Activated naive CD4-positive, alpha-beta T cell treated with anti-CD3 and anti-CD28 coated beads, Interleukin-2, amount 50 U/mL, for 72 hours (primary cell): ENCODE measurements at regions not wholly inside any gene's neighbourhood (a gene's known extent, or its start where the extent isn't known, plus 50 kb on each side); places are given as distances from the start of the nearest gene placed in this dataset.

ENCODE experiments used
- ATAC-seq, 2 donors: fragments of 150-1000 bp; cut with Tn5 transposase; 2 replicates each; pipeline ENCODE4 v1.10.0; 2021; ENCODE audit warnings: mild to moderate bottlenecking in 2 of 2, moderate library complexity in 2 of 2
- DNase-seq, 2 donors: peaks; one replicate each; pipeline ENCODE4 v3.0.0; 2021 to 2022; ENCODE audit warnings: low spot score in 2 of 2
- H3K27ac Mint-ChIP-seq, 2 donors: one replicate each; pipeline ENCODE4 v1.8.0; 2022; ENCODE audit warnings: mild to moderate bottlenecking in 2 of 2, mixed read lengths in 2 of 2
- H3K36me3 Mint-ChIP-seq, 2 donors: one replicate each; pipeline ENCODE4 v1.8.0; 2022; ENCODE audit warnings: mixed read lengths in 2 of 2
- H3K9me3 Mint-ChIP-seq, 2 donors: one replicate each; pipeline ENCODE4 v1.8.0; 2022; ENCODE audit warnings: mixed read lengths in 2 of 2

DNA sequence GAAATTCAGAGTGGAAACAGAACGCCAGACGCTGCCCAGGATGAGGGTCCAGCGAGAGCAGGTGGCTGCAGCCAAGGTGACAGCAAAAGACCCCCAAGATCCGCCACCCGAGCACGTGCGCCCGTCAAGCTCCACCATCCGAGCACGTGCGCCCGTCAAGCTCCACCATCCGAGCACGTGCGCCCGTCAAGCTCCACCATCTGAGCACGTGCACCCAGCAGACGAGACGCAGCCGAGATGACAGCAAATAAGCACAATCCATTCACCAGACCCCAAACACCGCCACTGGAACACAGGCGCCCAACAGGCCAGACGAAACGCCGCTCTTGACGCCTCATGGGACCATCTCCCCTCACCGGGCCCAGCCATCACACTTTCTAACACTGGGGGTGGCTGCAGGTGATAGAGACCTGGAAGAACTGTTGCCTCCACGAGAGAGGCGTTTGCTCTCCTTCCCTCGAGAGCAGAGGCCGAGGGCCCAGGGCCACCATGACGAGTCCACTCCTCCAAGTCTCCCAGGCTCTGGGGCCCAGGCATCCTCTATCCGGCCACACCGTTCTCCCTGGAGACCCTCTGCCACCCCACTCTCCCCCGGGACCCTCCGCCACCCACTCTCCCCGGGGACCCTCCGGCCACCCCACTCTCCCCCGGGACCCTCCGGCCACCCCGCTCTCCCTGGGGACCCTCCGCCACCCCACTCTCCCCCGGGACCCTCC lies 62.1 kb upstream of the GALNT9 start:
- Mint-ChIP-seq H3K9me3 (peaks cover 5% of the 10 kb centered on the region in 2 donors), H3K27ac (no peak overlapping the region), H3K36me3 (no peaks in the 10 kb centered on the region)
- ATAC-seq (no peak), DNase-seq (peak in 1 of 2 donors; percentile 41)

DNA sequence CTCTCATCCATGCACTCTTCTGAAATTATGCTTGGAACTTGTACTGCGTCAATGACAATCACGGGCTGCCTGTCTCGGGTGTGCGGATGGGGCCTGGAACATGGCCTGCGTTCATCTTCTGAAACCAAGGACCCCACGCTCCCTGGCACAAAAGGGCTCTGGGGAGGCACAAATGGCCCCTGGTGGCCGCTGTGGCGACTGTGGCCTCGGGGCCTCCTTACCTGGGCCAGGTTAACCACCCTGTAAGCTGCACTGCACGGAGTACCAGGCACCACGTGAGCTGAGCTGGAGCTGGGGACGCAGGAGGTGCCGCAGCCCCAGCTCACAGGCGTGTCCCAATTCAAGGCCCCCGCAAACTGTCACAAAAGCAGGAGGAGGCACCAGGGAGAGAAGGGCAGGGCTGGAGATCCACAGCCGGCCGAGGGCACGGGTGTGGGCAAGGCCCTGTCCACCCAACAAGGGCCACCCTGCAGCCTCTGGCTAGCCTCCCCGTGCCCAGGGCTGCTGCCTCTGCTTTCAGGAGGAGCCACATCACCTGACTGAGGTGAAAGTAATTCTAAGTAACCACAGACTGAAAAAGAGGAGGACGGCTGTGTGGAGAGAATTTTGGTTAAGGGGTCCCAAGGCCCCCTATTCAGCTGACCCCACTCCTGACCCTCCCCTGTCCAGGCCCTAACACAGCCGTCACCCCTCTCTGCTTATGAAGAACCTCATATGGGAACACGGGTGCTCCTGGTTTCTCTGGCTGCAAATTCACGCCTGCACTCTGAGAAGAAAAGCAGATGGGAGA lies 61.1 kb upstream of the GALNT9 start:
- peaks cover 5% of the 10 kb centered on the region in 2 donors for H3K9me3 Mint-ChIP-seq
- DNase-seq (peak in 1 of 2 donors; percentile 42), ATAC-seq (no peak)
- no peaks in the 10 kb centered on the region for H3K36me3 Mint-ChIP-seq
- no peak overlapping the region for H3K27ac Mint-ChIP-seq

DNA sequence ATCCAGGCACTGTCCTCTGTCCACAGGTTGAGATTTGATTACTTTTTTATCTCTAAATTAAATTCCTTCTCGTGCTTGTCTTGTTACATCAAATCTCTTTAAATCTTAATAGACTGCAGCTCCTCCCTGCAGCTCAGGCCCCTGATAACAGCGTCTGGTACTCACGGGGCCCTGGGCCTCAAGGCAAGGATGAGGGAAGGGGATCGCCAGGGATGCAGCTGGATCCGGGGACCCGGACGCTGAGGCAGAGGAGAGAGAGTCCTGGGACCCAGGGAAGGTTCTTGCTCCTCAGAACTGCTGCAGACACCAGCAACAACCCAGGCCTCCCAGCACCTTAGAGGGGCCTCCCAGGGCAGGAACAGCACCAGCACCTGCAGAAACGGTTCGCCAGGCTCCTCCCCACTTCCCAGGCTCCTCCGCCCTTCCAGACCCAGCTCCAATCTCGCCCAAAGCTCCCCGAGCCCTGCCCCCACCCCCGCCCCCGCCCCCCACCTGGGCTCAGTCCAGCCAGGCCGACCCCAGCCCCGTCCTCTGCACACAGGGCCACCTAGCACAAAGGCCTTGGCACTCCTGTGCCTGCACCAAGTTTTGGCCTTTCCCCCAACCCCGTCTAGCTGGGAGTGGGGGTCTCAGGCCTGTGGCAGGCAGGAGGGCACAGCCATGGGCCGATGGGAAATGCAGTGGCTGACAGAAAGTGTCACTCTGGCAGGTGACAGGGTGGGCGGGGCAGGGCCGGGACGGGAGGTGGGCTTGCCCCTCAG lies 60.3 kb upstream of the GALNT9 start:
- ATAC-seq (no peak), DNase-seq (peak in 1 of 2 donors; percentile 44)
- no peak overlapping the region for H3K27ac Mint-ChIP-seq
- no peaks in the 10 kb centered on the region for H3K36me3 Mint-ChIP-seq
- H3K9me3 Mint-ChIP-seq = peaks cover 5% of the 10 kb centered on the region in 2 donors

DNA sequence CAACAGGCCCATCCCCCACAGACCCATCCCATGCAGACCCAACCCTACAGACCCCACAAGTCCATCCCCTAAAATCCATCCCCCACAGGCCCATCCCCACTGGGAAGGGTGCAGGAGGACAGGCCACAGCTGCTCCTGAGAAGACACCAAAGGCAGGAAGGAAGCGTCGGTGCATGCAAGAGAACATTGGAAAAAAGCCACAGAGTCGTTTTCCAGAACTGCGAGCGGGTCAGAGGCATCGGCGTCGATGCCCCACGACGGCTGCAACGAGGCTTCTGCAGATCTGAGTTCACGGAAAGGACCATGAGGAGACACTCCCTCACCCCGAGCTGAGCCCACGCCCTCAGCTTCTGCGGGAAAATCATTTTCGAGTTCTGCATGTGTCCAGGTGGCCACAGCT lies 59.6 kb upstream of the GALNT9 start:
- Mint-ChIP-seq H3K9me3 (no peaks in the 10 kb centered on the region), H3K36me3 (no peaks in the 10 kb centered on the region), H3K27ac (no peak overlapping the region)
- DNase-seq (peak in 1 of 2 donors; percentile 33), ATAC-seq (no peak)

DNA sequence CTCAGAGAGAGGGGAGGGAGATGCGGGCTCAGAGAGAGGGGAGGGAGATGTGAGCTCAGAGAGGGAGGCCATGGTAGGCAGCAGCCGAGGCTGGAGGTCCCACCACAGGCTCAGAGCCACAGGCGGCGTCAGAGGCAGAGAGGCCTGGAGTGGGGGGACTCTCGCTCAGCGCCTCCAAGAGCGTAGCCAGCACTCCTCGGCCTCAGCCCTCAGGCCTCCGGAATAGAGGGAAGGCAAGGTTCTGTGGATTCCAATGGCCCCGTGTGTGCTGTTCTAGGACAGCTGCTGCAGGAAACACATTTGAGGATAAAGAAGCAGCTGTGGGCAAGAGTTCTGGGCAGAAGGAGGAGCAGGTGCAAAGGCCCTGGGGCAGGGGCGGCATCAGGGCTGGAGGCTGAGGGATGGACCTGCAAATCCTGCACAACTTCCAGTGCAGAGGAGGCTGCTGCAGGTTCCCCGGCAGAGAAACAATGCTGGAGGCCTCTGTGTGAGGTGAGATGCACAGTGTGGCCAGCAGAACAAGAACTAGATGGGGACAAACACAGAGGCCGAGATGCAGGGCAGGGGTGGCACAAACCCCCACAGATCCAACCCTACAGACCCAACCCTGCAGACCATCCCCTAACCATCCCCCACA lies 59.1 kb upstream of the GALNT9 start:
- H3K36me3 Mint-ChIP-seq = no peaks in the 10 kb centered on the region
- no peak overlapping the region for H3K27ac Mint-ChIP-seq
- ATAC-seq (no peak), DNase-seq (peak in 1 of 2 donors; percentile 48)
- H3K9me3 Mint-ChIP-seq = no peaks in the 10 kb centered on the region

DNA sequence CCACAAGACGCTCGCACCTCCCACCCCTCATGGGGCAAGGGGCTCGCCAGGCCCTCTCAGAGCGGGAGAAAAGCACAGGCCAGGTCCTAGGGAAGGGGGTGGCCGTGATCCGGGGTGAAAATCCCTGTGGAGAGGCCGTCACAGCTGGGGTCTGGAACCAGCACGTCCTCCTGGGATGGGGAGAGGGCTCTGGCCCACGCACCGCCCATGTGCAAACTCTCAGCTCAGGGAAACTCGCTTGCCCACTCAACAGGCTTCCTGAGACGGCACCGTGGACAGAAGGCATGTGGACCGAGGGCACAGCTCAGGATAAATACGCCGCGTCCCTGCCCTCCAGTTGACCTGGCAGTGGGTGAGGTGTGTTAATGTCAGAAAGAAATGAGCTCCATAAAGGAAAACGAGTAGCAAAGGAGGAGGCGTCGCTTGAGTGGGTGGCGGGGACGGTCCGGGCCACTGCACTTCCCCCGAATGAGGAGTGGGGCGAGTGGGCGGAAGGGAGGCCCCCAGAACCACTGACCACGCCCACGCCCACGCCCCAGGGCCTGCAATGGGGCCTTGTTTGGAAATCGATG lies 57.6 kb upstream of the GALNT9 start:
- ATAC-seq (no peak), DNase-seq (peak in 1 of 2 donors; percentile 44)
- no peaks in the 10 kb centered on the region for H3K36me3 Mint-ChIP-seq
- H3K27ac Mint-ChIP-seq = no peak overlapping the region
- no peaks in the 10 kb centered on the region for H3K9me3 Mint-ChIP-seq

DNA sequence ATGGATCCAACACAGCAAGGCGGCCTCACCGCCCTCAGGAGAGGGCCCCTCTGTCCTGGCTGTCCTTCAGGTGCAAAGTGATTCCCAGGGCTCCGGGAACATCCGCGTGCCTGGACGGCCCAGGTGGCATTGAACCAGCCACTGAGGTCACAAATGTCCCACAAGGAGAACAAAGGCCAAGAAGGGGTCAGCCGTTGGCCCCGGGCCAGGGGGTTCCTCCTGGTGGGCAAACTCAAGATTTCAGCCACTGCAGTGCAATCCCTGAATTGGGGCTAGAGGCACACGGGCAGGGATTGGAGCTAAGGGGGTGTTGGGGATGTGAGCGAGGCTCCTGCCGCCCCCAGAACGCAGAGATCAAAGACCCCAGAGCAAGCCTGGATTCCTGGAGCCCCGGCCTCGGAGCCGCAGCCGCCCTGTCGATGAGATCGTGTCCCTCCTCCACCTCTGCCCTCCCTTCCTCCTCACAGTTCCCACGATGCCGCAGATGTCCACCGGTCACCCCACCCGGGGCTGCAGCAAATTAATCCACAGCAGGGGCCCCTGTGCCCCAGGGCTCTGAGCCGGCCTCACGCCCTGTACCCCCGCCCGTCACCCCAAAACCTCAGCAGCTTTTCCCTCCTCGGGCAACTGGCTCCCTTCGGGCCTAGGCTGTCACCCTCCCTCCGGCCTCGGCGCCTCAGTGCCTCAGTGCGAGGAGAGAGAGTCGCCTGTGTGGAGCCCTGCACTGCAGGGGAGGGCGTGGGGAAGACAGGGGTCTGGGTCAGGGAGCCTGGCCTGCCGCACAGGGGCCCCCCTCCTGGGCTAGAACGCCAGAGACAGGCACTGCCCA lies 56.7 kb upstream of the GALNT9 start:
- Mint-ChIP-seq H3K27ac (no peak overlapping the region), H3K9me3 (no peaks in the 10 kb centered on the region), H3K36me3 (no peaks in the 10 kb centered on the region)
- ATAC-seq = no peak
- DNase-seq = peak in 1 of 2 donors; percentile 38

DNA sequence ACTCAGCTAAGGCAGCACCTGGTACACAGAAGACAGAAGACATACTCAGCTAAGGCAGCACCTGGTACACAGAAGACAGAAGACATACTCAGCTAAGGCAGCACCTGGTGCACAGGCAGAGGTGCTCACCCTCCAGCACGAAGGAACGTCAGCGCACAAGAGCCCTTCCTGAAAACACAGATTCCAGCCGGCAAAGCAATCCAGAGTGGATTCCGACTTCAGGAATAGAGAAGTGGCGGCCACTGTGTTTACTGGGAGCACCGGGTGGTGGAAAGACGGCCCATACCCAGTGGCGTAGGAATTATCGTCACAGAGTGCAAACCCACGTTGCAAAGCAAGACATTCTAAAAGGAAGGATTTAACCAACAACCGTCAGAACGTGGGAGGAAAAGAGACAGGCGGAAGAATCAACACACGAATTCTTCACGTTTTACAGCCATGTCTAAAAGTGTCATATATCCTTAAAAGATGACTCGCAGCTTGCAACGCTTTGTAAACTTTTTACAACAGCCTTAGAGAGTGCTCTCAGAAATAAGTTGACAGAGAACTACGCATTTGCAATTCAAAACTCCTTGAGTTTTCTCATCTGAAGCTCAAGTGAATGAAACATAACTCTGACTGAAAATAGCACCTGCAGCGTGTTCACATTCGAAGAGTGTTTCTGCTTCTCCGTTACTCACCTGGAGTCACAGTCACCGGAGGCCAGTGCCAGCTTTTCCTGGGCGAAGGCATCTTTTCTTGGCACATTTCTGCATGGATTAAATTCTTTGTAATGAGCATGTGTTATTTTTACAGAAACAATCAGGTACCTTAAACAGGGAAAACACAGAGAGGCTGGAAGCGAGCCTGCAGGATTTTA lies 55.8 kb upstream of the GALNT9 start:
- Mint-ChIP-seq H3K36me3 (no peaks in the 10 kb centered on the region), H3K27ac (no peak overlapping the region), H3K9me3 (no peaks in the 10 kb centered on the region)
- DNase-seq (no peak), ATAC-seq (no peak)

DNA sequence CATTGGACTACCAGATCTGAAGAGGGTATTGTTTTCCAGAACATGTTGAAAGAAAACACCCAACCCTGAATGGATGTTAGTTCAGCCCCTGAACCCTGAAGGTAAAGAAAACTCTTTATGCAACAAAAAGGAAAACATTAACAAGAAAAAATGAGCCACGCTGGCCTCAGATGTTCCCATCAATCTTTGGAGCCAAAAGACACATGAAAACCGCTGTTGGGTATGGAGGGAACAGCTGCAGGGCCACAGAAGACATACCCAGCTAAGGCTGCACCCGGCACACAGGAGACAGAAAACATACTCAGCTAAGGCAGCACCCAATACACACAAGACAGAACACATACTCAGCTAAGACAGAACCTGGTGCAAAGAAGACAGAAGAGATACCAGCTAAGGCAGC lies 51.3 kb upstream of the GALNT9 start:
- DNase-seq (no peak), ATAC-seq (no peak)
- Mint-ChIP-seq H3K9me3 (no peaks in the 10 kb centered on the region), H3K36me3 (no peaks in the 10 kb centered on the region), H3K27ac (no peak overlapping the region)

DNA sequence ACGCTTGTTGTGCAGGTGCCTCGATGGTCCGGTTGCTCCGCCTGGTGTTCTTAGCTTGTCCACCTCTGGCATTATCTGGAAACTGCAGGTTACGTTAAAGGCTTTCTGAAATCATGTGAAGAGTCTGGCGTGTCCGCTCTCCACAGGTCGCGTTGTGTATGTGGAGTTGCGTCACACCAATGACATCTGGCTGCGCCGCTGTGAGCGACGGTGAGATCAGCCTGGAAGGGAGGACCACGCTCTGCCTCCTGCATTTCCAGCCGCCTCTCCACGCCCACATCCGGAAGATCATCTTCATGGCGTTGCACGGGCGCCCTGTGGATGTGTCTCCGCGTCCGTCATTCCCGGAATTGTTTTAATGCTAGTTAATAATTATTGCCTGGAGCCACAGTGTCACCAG lies 50.6 kb upstream of the GALNT9 start:
- Mint-ChIP-seq H3K9me3 (no peaks in the 10 kb centered on the region), H3K36me3 (no peaks in the 10 kb centered on the region), H3K27ac (no peak overlapping the region)
- no peak for ATAC-seq
- DNase-seq = no peak

DNA sequence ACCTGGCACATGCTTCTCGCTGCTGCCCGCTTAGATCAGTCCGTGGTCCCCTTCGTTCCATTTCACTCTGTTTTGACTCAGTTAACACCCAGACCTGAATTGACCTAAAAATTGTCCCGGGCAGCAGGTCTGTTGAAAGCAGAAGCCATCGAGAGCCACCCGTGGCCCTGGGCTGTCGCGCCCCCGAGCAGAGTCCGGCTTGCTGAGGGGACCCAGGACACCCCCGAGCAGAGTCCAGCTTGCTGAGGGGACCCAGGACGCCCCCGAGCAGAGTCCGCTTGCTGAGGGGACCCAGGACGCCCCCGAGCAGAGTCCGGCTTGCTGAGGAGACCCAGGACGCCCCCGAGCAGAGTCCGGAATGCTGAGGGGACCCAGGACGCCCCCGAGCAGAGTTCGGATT lies 50.2 kb upstream of the GALNT9 start:
- ATAC-seq (no peak), DNase-seq (no peak)
- no peaks in the 10 kb centered on the region for H3K36me3 Mint-ChIP-seq
- H3K9me3 Mint-ChIP-seq = no peaks in the 10 kb centered on the region
- no peak overlapping the region for H3K27ac Mint-ChIP-seq
